ENCODE measurements at regions not wholly inside any gene's neighbourhood (a gene's known extent, or its start where the extent isn't known, plus 50 kb on each side); places are given as distances from the start of the nearest gene placed in this dataset.
A peak's percentile ranks its signal among the peaks of the same experiment; 100 is the strongest.

DNA sequence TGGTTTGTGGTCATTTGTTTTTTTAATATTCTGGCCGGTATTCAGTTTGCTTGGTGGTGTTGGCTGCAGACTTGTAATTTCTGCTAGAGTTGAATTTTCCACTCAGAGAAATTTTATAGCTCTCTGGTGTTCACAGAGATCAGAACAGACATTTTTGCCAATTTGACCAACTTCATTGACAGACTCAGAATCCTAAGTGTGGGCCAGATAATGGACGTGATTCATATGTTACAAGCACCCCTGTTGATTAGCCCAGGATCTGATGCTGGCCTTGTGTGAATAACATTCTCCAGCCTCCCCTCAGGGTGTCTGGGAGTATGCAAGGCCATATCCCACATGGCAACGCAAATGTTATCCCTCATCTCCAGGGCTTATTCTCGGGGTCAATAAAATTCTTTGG is 283.8 kb downstream of the C7orf25 start:
- Mint-ChIP-seq H3K27me3 (peaks cover 8% of the 10 kb centered on the region), H3K4me3 (no peak overlapping the region), H3K9me3 (peaks cover 6 to 7% of the 10 kb centered on the region in 2 donors), H3K4me1 (no peaks in the 10 kb centered on the region), H3K27ac (no peak overlapping the region)
- DNase-seq (no peak), ATAC-seq (no peak)

- peaks cover 6 to 7% of the 10 kb centered on the region in 2 donors for H3K9me3 Mint-ChIP-seq
- DNase-seq (no peak), ATAC-seq (no peak)
- H3K4me1 Mint-ChIP-seq: no peaks in the 10 kb centered on the region
- H3K27me3 Mint-ChIP-seq: peaks cover 8% of the 10 kb centered on the region
- no peak overlapping the region for H3K27ac Mint-ChIP-seq
- no peak overlapping the region for H3K4me3 Mint-ChIP-seq
These were observed 284.2 kb downstream of the C7orf25 start for GRCh38 chr7:42627626-42628025.

- peaks cover 8% of the 10 kb centered on the region for H3K27me3 Mint-ChIP-seq
- DNase-seq (no peak), ATAC-seq (no peak)
- peaks cover 6 to 7% of the 10 kb centered on the region in 2 donors for H3K9me3 Mint-ChIP-seq
- H3K4me3 Mint-ChIP-seq: no peak overlapping the region
- no peak overlapping the region for H3K27ac Mint-ChIP-seq
- H3K4me1 Mint-ChIP-seq: no peaks in the 10 kb centered on the region
These were observed 284.8 kb downstream of the C7orf25 start for GRCh38 chr7:42627101-42627500.

DNA sequence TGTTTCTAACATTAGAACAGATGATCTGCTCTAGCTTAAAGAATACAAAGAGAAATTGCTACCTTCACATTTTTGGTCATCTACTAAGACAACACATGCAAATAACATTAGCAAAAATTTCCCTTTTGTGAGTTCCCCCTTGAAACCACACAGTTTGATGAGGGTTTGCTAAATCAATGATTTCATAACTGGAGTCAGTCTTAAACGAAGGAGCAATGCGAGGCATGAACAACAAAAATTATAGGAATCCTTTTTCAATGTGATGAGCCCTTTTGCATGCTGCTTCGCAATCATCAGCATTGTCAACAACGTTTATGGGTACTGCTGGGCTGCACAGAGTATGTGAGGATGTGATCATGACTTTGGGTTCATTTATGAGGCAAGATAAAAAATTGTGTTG is 286.4 kb downstream of the C7orf25 start:
- DNase-seq: no peak
- Mint-ChIP-seq H3K4me3 (no peak overlapping the region), H3K27ac (no peak overlapping the region), H3K9me3 (no peaks in the 10 kb centered on the region), H3K4me1 (no peaks in the 10 kb centered on the region), H3K27me3 (no peaks in the 10 kb centered on the region)
- no peak for ATAC-seq

GRCh38 chr7:42624471-42624870 is 287.4 kb downstream of the C7orf25 start:
- DNase-seq (no peak), ATAC-seq (no peak)
- no peaks in the 10 kb centered on the region for H3K4me1 Mint-ChIP-seq
- H3K27ac Mint-ChIP-seq: no peak overlapping the region
- H3K27me3 Mint-ChIP-seq: no peaks in the 10 kb centered on the region
- no peaks in the 10 kb centered on the region for H3K9me3 Mint-ChIP-seq
- H3K4me3 Mint-ChIP-seq: no peak overlapping the region

GRCh38 chr7:42621543-42622219 is 290.2 kb downstream of the C7orf25 start:
- Mint-ChIP-seq H3K9me3 (no peaks in the 10 kb centered on the region), H3K4me3 (no peak overlapping the region), H3K27ac (peak overlapping the region in 1 of 2 donors; percentile 29), H3K27me3 (peaks cover 4% of the 10 kb centered on the region), H3K4me1 (no peaks in the 10 kb centered on the region)
- DNase-seq: no peak
- ATAC-seq: no peak

GRCh38 chr7:42618651-42619360 is 293.1 kb downstream of the C7orf25 start:
- Mint-ChIP-seq H3K9me3 (no peaks in the 10 kb centered on the region), H3K4me1 (no peaks in the 10 kb centered on the region), H3K27ac (no peak overlapping the region), H3K27me3 (peaks cover 10% of the 10 kb centered on the region), H3K4me3 (no peak overlapping the region)
- ATAC-seq: no peak
- DNase-seq: no peak

- Mint-ChIP-seq H3K4me1 (no peaks in the 10 kb centered on the region), H3K9me3 (no peaks in the 10 kb centered on the region), H3K27me3 (peaks cover 10% of the 10 kb centered on the region), H3K27ac (no peak overlapping the region), H3K4me3 (no peak overlapping the region)
- ATAC-seq (no peak), DNase-seq (no peak)
These were observed 293.9 kb downstream of the C7orf25 start for GRCh38 chr7:42617806-42618457.

DNA sequence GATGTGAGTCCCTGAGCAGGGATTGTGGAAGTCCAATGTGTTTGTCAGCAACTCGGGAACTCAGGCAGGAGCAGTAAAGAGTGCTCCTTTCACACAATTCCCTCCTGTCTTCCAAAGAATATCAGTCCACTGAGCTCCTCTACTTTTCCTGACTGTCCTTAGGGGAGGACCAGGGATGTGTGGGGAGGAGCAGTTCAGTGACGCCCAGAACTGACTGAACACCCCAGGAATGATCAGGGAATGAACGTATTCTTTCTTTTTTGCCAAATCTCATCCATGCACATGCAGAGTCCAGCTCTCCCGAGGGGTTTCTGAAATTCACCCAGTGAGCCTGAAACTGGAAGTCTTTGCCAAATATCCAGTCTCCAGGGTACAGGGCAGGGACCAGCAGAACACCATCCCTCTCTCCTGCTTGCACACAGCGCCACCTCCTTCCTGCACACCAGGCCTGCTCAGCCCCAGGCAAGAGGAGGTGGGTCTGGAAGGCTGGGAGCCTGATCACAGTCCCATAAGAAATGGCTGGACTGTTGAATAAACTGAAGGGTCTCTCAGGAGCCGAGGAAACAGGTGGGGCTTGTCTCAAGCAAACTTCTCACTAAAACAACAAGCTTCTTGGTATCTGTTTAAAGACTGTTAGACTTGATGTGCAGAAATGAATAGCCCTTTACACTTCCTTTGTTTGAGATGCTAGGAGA is 294.7 kb downstream of the C7orf25 start:
- Mint-ChIP-seq H3K4me3 (no peak overlapping the region), H3K27ac (no peak overlapping the region), H3K4me1 (no peaks in the 10 kb centered on the region), H3K9me3 (no peaks in the 10 kb centered on the region), H3K27me3 (peaks cover 10% of the 10 kb centered on the region)
- DNase-seq (no peak), ATAC-seq (no peak)

GRCh38 chr7:42614636-42615035 is 297.2 kb downstream of the C7orf25 start:
- H3K4me3 Mint-ChIP-seq: no peak overlapping the region

DNA sequence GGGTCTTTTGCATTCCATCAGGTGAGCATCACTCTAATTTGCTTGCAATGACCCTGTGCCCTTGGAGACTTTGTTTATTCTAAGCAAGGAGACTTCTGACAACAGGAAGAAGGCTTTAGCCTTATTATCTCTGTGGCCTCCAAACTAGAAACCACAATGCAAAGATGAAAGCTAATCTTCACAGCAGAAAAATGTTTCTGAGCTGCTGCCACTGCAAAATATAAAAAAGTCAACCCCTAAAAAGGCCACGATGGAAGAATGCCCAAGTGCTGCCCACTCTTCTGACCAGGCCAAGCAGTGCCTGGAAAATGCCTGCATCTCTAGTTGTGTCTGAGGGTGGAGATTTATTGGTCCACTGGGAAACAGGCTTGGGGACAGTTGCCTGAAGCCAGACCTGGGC is 299.9 kb downstream of the C7orf25 start:
- H3K27me3 Mint-ChIP-seq: peaks cover 9% of the 10 kb centered on the region
- H3K27ac Mint-ChIP-seq: no peak overlapping the region
- DNase-seq (no peak), ATAC-seq (no peak)
- H3K9me3 Mint-ChIP-seq: no peaks in the 10 kb centered on the region
- no peak overlapping the region for H3K4me3 Mint-ChIP-seq
- H3K4me1 Mint-ChIP-seq: no peaks in the 10 kb centered on the region

More at GRCh38 chr7:42614636-42615035, 297.2 kb downstream of the C7orf25 start:
- DNase-seq (no peak), ATAC-seq (no peak)
- Mint-ChIP-seq H3K27ac (no peak overlapping the region), H3K9me3 (no peaks in the 10 kb centered on the region), H3K27me3 (peaks cover 10% of the 10 kb centered on the region), H3K4me1 (no peaks in the 10 kb centered on the region)

DNA sequence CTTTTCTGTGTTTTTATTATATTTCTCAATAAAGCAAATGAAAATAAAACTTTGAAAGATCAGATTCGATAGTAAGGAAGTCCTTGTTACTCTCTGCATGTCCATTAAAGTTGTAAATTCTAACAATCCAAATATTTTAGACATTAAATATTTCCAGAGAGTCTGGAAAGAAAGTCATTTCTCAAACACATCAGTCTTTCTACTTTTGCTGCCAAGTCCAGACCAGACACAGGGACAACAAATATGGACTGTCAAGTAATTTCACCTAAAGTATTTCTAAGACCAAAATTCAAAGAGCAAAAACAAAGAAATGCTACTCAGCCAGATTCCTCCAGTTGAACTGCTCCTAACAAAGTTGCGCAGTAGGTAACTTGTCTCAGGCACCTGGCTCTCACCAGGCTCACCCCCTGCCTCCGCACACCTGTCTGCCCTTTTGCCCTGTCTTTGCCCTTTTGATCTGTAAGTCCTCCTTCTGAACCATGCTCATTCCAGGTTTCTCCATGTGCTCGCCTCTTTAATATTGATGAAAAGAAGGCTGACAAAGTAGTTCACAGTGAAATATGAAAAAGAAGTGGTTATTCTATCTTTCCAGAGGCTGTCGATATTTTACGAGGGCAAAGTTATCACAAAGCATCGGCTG is 300.5 kb downstream of the C7orf25 start:
- no peak for DNase-seq
- Mint-ChIP-seq H3K9me3 (no peaks in the 10 kb centered on the region), H3K4me3 (no peak overlapping the region), H3K27ac (no peak overlapping the region), H3K4me1 (no peaks in the 10 kb centered on the region), H3K27me3 (peaks cover 4% of the 10 kb centered on the region)
- no peak for ATAC-seq

- no peak overlapping the region for H3K27ac Mint-ChIP-seq
- H3K27me3 Mint-ChIP-seq: no peaks in the 10 kb centered on the region
- H3K4me1 Mint-ChIP-seq: no peaks in the 10 kb centered on the region
- DNase-seq: no peak
- H3K9me3 Mint-ChIP-seq: no peaks in the 10 kb centered on the region
- no peak for ATAC-seq
- no peak overlapping the region for H3K4me3 Mint-ChIP-seq
These were observed 305.5 kb downstream of the C7orf25 start for GRCh38 chr7:42606193-42606905.

- no peak overlapping the region for H3K27ac Mint-ChIP-seq
- no peaks in the 10 kb centered on the region for H3K9me3 Mint-ChIP-seq
- DNase-seq: no peak
- no peak overlapping the region for H3K4me3 Mint-ChIP-seq
- H3K4me1 Mint-ChIP-seq: no peaks in the 10 kb centered on the region
- ATAC-seq: no peak
- no peaks in the 10 kb centered on the region for H3K27me3 Mint-ChIP-seq
These were observed 306.3 kb downstream of the C7orf25 start for GRCh38 chr7:42605406-42606192.
